Cerebellar cortex (tissue), 1 donor: ENCODE measurements at regions not wholly inside any gene's neighbourhood (a gene's known extent, or its start where the extent isn't known, plus 50 kb on each side); places are given as distances from the start of the nearest gene placed in this dataset.

Experiments
- DNase-seq: peaks from one replicate; pipeline ENCODE4 v3.0.0-alpha.2; 2015; ENCODE audit warnings: low spot score

GRCh38 chr16:55116165-55116920 lies 185.7 kb downstream of the IRX5 start:
- no peak for DNase-seq

GRCh38 chr16:55118701-55119260 lies 188.1 kb downstream of the IRX5 start:
- no peak for DNase-seq

GRCh38 chr16:55120408-55120807 lies 189.7 kb downstream of the IRX5 start:
- DNase-seq = no peak

GRCh38 chr16:55120826-55121225 lies 190.2 kb downstream of the IRX5 start:
- no peak for DNase-seq

GRCh38 chr16:55123652-55124051 lies 193.0 kb downstream of the IRX5 start:
- DNase-seq = no peak

- DNase-seq = no peak
Measured at GRCh38 chr16:55125818-55126385, 195.2 kb downstream of the IRX5 start.

GRCh38 chr16:55126456-55126855 lies 195.8 kb downstream of the IRX5 start:
- no peak for DNase-seq

GRCh38 chr16:55130456-55130855 lies 193.5 kb upstream of the IRX6 start:
- DNase-seq = no peak

- DNase-seq = no peak
Measured at GRCh38 chr16:55130911-55131310, 193.1 kb upstream of the IRX6 start.

GRCh38 chr16:55133654-55134053 lies 190.3 kb upstream of the IRX6 start:
- DNase-seq = no peak

- DNase-seq = no peak
Measured at GRCh38 chr16:55136356-55137150, 187.4 kb upstream of the IRX6 start.

GRCh38 chr16:55138298-55138697 lies 185.7 kb upstream of the IRX6 start:
- DNase-seq = no peak

- no peak for DNase-seq
Measured at GRCh38 chr16:55142405-55142804, 181.6 kb upstream of the IRX6 start.

- no peak for DNase-seq
Measured at GRCh38 chr16:55144651-55145050, 179.4 kb upstream of the IRX6 start.

GRCh38 chr16:55145771-55146603 lies 178.0 kb upstream of the IRX6 start:
- DNase-seq = no peak

- no peak for DNase-seq
Measured at GRCh38 chr16:55146966-55147365, 177.0 kb upstream of the IRX6 start.

- no peak for DNase-seq
Measured at GRCh38 chr16:55147396-55147795, 176.6 kb upstream of the IRX6 start.

- no peak for DNase-seq
Measured at GRCh38 chr16:55149622-55150021, 174.4 kb upstream of the IRX6 start.

- no peak for DNase-seq
Measured at GRCh38 chr16:55151561-55152305, 172.3 kb upstream of the IRX6 start.

- DNase-seq = no peak
Measured at GRCh38 chr16:55152875-55153390, 171.1 kb upstream of the IRX6 start.

- DNase-seq = no peak
Measured at GRCh38 chr16:55154262-55154661, 169.7 kb upstream of the IRX6 start.
